Uterus (tissue), 3 donors: ENCODE measurements at regions not wholly inside any gene's neighbourhood (a gene's known extent, or its start where the extent isn't known, plus 50 kb on each side); places are given as distances from the start of the nearest gene placed in this dataset.
"Not testable (repeated sequence)": the region's sequence is repeated elsewhere in the genome, so short reads cannot be mapped to it uniquely, and the experiment has no call there.

ENCODE experiments used
- DNase-seq, 2 donors: peaks; one replicate each; pipeline ENCODE4 v3.0.0-alpha.2; 2019 to 2020
- H3K27ac ChIP-seq, 2 donors: fragments of 200-600 bp; sonication (generic); 1 replicate in 1 of 2; 2 replicates in 1 of 2; pipeline ENCODE4 v1.5.1; 2016 to 2018
- H3K27me3 ChIP-seq, 2 donors: fragments of 200-600 bp; sonication (generic); one replicate each; pipeline ENCODE4 v1.5.1; 2018 to 2019; ENCODE audit warnings: control low read depth in 1 of 2
- H3K36me3 ChIP-seq, 2 donors: fragments of 200-600 bp; sonication (generic); one replicate each; pipeline ENCODE4 v1.5.1; 2019; ENCODE audit warnings: control low read depth in 1 of 2
- H3K4me1 ChIP-seq, 2 donors: fragments of 200-600 bp; sonication (generic); one replicate each; pipeline ENCODE4 v1.5.1; 2018 to 2019; ENCODE audit warnings: control low read depth in 1 of 2
- H3K4me3 ChIP-seq, 2 donors: fragments of 200-600 bp; sonication (generic); 1 replicate in 1 of 2; 2 replicates in 1 of 2; pipeline ENCODE4 v1.5.1; 2018 to 2019; ENCODE audit warnings: mild to moderate bottlenecking in 1 of 2
- H3K9me3 ChIP-seq, 2 donors: fragments of 200-600 bp; sonication (generic); one replicate each; pipeline ENCODE4 v1.5.1; 2019; ENCODE audit warnings: control low read depth in 1 of 2
- CTCF ChIP-seq, 4 experiments: fragments of 200-600 bp in 2 of 4; fragments of 450-650 bp in 2 of 4; sonication (generic) in 2 of 4; IDR thresholded peaks; one replicate each; pipeline ENCODE4 v1.5.1; 2016 to 2019; ENCODE audit warnings: antibody characterized with exemption in 4 of 4, mild to moderate bottlenecking in 2 of 4, moderate library complexity in 1 of 4
- POLR2A ChIP-seq, 2 donors: fragments of 450-650 bp; IDR thresholded peaks; one replicate each; pipeline ENCODE4 v1.6.1; 2016; ENCODE audit warnings: antibody characterized with exemption in 2 of 2, mild to moderate bottlenecking in 1 of 2, moderate library complexity in 1 of 2
- intact Hi-C: fragments of 100-400 bp; cut with DNase I; formaldehyde crosslinking; loops from one replicate; pipeline ENCODE4 v1.15.1; 2023; ENCODE audit warnings: low total_unique reads
- donor health status: DM: yes; HTN: yes; CAD: no.

DNA sequence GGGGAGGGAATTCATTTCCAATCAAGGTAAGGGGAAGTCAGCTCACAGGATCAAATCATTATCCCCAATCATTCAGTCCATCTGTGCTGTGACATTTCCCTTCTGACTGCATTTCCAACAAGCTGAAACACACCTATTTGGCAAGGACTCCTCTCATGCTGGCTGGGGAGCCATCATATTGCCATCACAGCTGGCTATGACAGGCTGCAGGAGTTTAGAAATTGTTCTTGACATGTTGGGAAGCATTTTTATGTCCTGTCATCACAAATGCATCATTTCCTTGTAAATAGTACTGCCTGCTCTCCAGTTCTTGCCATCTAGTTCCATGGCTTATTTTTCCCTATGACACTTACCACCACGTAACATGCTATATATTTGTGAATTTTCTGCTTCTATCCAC is 113.9 kb upstream of the TMEM170B start:
- no peaks in the 10 kb centered on the region for H3K4me1 ChIP-seq
- H3K36me3 ChIP-seq, result no peaks in the 10 kb centered on the region
- H3K9me3 ChIP-seq, result no peaks in the 10 kb centered on the region
- DNase-seq, result no peak
- no peak overlapping the region for H3K4me3 ChIP-seq
- intact Hi-C loops, result loop anchor here (10.0 kb wide), 1 partner anchor 169 kb away; no protein-coding TSS in a partner anchor
- no peak for TF ChIP-seq CTCF (IDR thresholded peaks at IDR 0.05)
- TF ChIP-seq POLR2A (IDR thresholded peaks at IDR 0.05), result no peak
- H3K27ac ChIP-seq, result peak overlapping the region; percentile 10 to 48
- no peaks in the 10 kb centered on the region for H3K27me3 ChIP-seq

- no peaks in the 10 kb centered on the region for H3K9me3 ChIP-seq
- H3K4me1 ChIP-seq, result no peaks in the 10 kb centered on the region
- H3K27ac ChIP-seq, result peak overlapping the region; percentile 10 to 48
- DNase-seq, result no peak
- H3K27me3 ChIP-seq, result no peaks in the 10 kb centered on the region
- no peak for TF ChIP-seq POLR2A (IDR thresholded peaks at IDR 0.05)
- no peak for TF ChIP-seq CTCF (IDR thresholded peaks at IDR 0.05)
- intact Hi-C loops, result loop anchor here (10.0 kb wide), 1 partner anchor 168 kb away; no protein-coding TSS in a partner anchor
- H3K4me3 ChIP-seq, result no peak overlapping the region
- no peaks in the 10 kb centered on the region for H3K36me3 ChIP-seq
Observed at GRCh38 chr6:11423072-11423471, 114.5 kb upstream of the TMEM170B start.

DNA sequence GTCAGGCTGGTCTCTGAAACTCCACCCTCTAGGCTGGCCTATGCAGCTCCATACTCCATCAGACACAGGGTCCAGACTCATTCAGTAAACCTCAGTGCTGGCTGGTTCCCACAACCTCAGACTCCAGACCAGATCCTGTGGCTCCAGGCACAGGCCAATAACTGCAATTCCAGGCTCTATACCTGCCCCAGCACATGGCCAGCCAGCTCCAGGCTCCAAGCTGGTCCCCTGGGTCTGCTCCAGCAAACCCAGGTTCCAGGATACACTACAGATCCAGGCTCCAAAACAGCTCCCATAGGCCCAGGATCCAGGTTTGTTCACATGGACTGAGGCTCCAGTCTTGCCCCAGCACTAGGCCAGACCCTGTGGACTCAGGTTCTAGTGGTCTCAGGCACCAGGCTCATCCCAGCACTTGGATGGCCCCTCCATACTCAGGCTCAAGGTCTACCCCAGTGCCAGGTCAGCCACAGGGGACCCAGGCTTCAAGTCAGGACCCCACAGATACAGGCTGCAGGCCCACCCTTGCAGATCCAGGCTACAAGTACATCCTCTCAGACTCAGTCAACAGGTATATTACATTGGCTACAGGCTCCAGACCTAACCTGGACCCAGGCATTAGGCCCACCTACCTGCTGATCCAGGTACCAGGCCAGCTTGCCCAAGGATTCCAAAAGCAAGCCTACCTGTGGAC is 117.6 kb upstream of the TMEM170B start:
- H3K27ac ChIP-seq, result no peak overlapping the region
- H3K4me3 ChIP-seq, result no peak overlapping the region
- no peaks in the 10 kb centered on the region for H3K27me3 ChIP-seq
- no peaks in the 10 kb centered on the region for H3K4me1 ChIP-seq
- H3K36me3 ChIP-seq, result no peaks in the 10 kb centered on the region
- H3K9me3 ChIP-seq, result no peaks in the 10 kb centered on the region
- intact Hi-C loops, result loop anchor here (10.0 kb wide), 1 partner anchor 165 kb away; no protein-coding TSS in a partner anchor
- TF ChIP-seq POLR2A (IDR thresholded peaks at IDR 0.05) (no peak), CTCF (IDR thresholded peaks at IDR 0.05) (no peak)
- DNase-seq, result no peak

DNA sequence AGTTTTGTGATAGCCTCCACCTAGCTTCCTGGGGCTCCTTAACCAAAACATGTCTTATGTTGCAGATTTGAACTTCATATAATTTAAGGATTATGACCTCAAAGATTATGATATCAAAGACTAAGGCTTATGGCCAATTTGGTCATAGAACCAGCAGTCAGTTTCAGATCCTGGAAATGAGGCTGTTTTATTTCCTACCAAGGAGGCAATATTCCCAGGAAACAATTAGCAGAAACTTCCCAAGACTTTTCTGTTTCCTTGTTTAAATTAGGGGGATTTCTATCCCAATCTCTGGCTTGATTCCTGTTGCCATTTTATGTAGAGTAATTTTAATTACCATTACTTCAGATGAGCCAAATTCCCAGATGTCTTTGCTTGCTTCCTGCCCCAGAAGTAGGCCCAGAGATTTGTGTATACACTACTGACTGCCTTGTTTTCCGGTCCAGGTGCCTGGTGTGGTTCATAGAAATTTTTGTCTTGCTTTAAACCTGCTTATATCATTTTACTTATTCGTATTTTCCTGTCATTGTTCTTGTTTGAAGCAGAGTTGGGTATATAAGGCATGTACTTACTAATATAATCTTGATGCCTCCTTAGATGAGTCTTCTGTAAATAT is 119.2 kb upstream of the TMEM170B start:
- Histone ChIP-seq H3K36me3 (no peaks in the 10 kb centered on the region), H3K9me3 (no peaks in the 10 kb centered on the region), H3K4me3 (no peak overlapping the region), H3K4me1 (no peaks in the 10 kb centered on the region), H3K27me3 (no peaks in the 10 kb centered on the region), H3K27ac (peak overlapping the region in 1 of 2 donors; percentile 60)
- TF ChIP-seq POLR2A (IDR thresholded peaks at IDR 0.05), result no peak
- no peak for TF ChIP-seq CTCF (IDR thresholded peaks at IDR 0.05)
- intact Hi-C loops, result no loop called here
- DNase-seq, result no peak

DNA sequence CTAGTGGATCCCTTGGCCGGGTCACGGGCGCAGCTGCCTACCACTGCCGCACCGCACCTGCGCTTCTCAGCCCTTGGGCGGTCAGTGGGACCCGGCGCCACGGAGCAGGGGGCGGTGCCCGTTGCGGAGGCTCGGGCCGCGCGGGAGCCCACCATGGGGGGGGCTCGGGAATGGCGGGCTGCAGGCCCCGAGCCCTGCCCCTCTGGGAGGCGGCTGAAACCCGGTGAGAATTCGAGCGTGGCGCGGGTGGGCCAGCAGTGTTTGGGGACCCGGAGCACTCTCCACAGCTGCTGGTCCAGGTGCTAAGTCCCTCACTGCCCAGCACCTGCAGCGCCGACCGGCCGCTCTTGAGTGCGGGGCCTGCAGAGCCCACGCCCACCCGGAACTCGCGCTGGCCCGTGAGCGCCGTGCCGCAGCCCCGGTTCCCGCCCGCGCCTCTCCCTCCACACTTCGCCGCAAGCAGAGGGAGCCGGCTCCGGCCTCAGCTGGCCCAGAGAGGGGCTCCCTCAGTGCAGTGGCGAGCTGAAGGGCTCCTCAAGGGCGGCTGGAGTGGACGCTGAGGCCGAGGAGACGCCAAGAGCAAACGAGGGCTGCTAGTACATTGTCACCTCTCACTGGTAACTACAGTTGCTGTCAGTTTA is 120.5 kb upstream of the TMEM170B start:
- Histone ChIP-seq H3K36me3 (no peaks in the 10 kb centered on the region), H3K4me3 (no peak overlapping the region), H3K27me3 (no peaks in the 10 kb centered on the region), H3K27ac (no peak overlapping the region), H3K4me1 (no peaks in the 10 kb centered on the region), H3K9me3 (no peaks in the 10 kb centered on the region)
- intact Hi-C loops, result no loop called here
- TF ChIP-seq CTCF (IDR thresholded peaks at IDR 0.05) (no peak), POLR2A (IDR thresholded peaks at IDR 0.05) (no peak)
- DNase-seq, result no peak

- H3K9me3 ChIP-seq, H3K27me3 ChIP-seq, H3K36me3 ChIP-seq, DNase-seq, H3K27ac ChIP-seq, H3K4me1 ChIP-seq, intact Hi-C loops, H3K4me3 ChIP-seq: not testable (repeated sequence)
Observed at GRCh38 chr6:11416099-11416935, 121.2 kb upstream of the TMEM170B start.
